IPS DF 6.9 (cell line): ENCODE measurements at regions not wholly inside any gene's neighbourhood (a gene's known extent, or its start where the extent isn't known, plus 50 kb on each side); places are given as distances from the start of the nearest gene placed in this dataset.

Source experiments
- DNase-seq: peaks from one replicate; pipeline ENCODE4 v3.0.0-alpha.2; 2013; ENCODE audit warnings: low read depth, low spot score
- H3K27ac ChIP-seq: one replicate; pipeline ENCODE4 v1.5.1; 2013; ENCODE audit warnings: low read length, control low read depth
- H3K27me3 ChIP-seq: 2 replicates; pipeline ENCODE4 v1.6.1; 2013; ENCODE audit warnings: mild to moderate bottlenecking, low read length; ENCODE audit not compliant: control insufficient read depth, insufficient read depth
- H3K36me3 ChIP-seq: 2 replicates; pipeline ENCODE4 v1.6.1; 2013; ENCODE audit warnings: low read length; ENCODE audit not compliant: control insufficient read depth, insufficient read depth
- H3K4me1 ChIP-seq: 2 replicates; pipeline ENCODE4 v1.6.1; 2013; ENCODE audit warnings: low read length; ENCODE audit not compliant: control insufficient read depth, insufficient read depth
- H3K4me3 ChIP-seq: 2 replicates; pipeline ENCODE4 v1.5.1; 2013; ENCODE audit warnings: mild to moderate bottlenecking, low read length
- H3K9me3 ChIP-seq: 2 replicates; pipeline ENCODE4 v1.6.1; 2013; ENCODE audit warnings: low read length, inconsistent platforms; ENCODE audit not compliant: control insufficient read depth, insufficient read depth
- WGBS: extraction: QIAGEN DNeasy Blood & Tissue Kit; methylation state at CpG from one replicate; pipeline ENCODE4 v1.1.7; 2013; ENCODE audit warnings: mixed read lengths, missing lambda C conversion rate; ENCODE audit not compliant: insufficient read length, insufficient coverage; 5-methylcytosine and 5-hydroxymethylcytosine counted together

- WGBS, result no CpG with 5 or more reads among the region's 2 CpGs
- Histone ChIP-seq H3K4me3 (no peak overlapping the region), H3K36me3 (no peaks in the 10 kb centered on the region)
These were observed 351.0 kb downstream of the COL11A1 start for GRCh38 chr1:102757363-102757762.

GRCh38 chr1:102751111-102751510 lies 357.2 kb downstream of the COL11A1 start:
- Histone ChIP-seq H3K27ac (no peak overlapping the region), H3K9me3 (no peaks in the 10 kb centered on the region), H3K4me3 (no peak overlapping the region), H3K27me3 (no peaks in the 10 kb centered on the region), H3K4me1 (no peaks in the 10 kb centered on the region), H3K36me3 (no peaks in the 10 kb centered on the region)
- no peak for DNase-seq
- WGBS, result no CpG with 5 or more reads among the region's 2 CpGs

More at GRCh38 chr1:102757363-102757762, 351.0 kb downstream of the COL11A1 start:
- Histone ChIP-seq H3K4me1 (no peaks in the 10 kb centered on the region), H3K27me3 (no peaks in the 10 kb centered on the region), H3K27ac (no peak overlapping the region), H3K9me3 (no peaks in the 10 kb centered on the region)
- no peak for DNase-seq

- H3K4me1 ChIP-seq, result no peaks in the 10 kb centered on the region
- no peaks in the 10 kb centered on the region for H3K27me3 ChIP-seq
- no peaks in the 10 kb centered on the region for H3K36me3 ChIP-seq
- no peak for DNase-seq
- no peaks in the 10 kb centered on the region; the same call in 1 of the 2 replicates for H3K9me3 ChIP-seq
- WGBS, result no CpG with 5 or more reads among the region's 2 CpGs
- H3K27ac ChIP-seq, result no peak overlapping the region
- H3K4me3 ChIP-seq, result no peak overlapping the region
These were observed 365.9 kb downstream of the COL11A1 start for GRCh38 chr1:102742426-102742825.

- no peaks in the 10 kb centered on the region for H3K9me3 ChIP-seq
- no peaks in the 10 kb centered on the region for H3K27me3 ChIP-seq
- H3K36me3 ChIP-seq, result no peaks in the 10 kb centered on the region
- H3K4me3 ChIP-seq, result no peak overlapping the region
- DNase-seq, result no peak
- H3K27ac ChIP-seq, result no peak overlapping the region
- no CpG with 5 or more reads among the region's 3 CpGs for WGBS
- no peaks in the 10 kb centered on the region for H3K4me1 ChIP-seq
These were observed 374.7 kb downstream of the COL11A1 start for GRCh38 chr1:102733491-102734236.

- Histone ChIP-seq H3K27me3 (no peaks in the 10 kb centered on the region), H3K27ac (no peak overlapping the region), H3K4me1 (no peaks in the 10 kb centered on the region), H3K9me3 (no peaks in the 10 kb centered on the region; the same call in 1 of the 2 replicates), H3K4me3 (no peak overlapping the region), H3K36me3 (no peaks in the 10 kb centered on the region)
- DNase-seq, result no peak
- WGBS, result no CpG with 5 or more reads among the region's 1 CpG
These were observed 375.4 kb downstream of the COL11A1 start for GRCh38 chr1:102732927-102733326.

GRCh38 chr1:102726417-102726816 lies 381.9 kb downstream of the COL11A1 start:
- no peak overlapping the region for H3K4me3 ChIP-seq
- H3K9me3 ChIP-seq, result no peaks in the 10 kb centered on the region; the same call in 1 of the 2 replicates
- no peaks in the 10 kb centered on the region for H3K36me3 ChIP-seq
- no peaks in the 10 kb centered on the region for H3K27me3 ChIP-seq
- no peaks in the 10 kb centered on the region for H3K4me1 ChIP-seq
- 100% methylated on average over 1 of the region's 1 CpG for WGBS
- DNase-seq, result no peak
- H3K27ac ChIP-seq, result no peak overlapping the region

- H3K27ac ChIP-seq, result no peak overlapping the region
- no CpG with 5 or more reads among the region's 1 CpG for WGBS
- H3K9me3 ChIP-seq, result no peaks in the 10 kb centered on the region; the same call in 1 of the 2 replicates
These were observed 383.6 kb downstream of the COL11A1 start for GRCh38 chr1:102724741-102725140.

GRCh38 chr1:102715150-102715549 lies 393.2 kb downstream of the COL11A1 start:
- DNase-seq, result no peak
- Histone ChIP-seq H3K9me3 (no peaks in the 10 kb centered on the region), H3K36me3 (no peaks in the 10 kb centered on the region), H3K4me1 (no peaks in the 10 kb centered on the region), H3K27ac (no peak overlapping the region), H3K27me3 (no peaks in the 10 kb centered on the region), H3K4me3 (no peak overlapping the region)
- no CpG with 5 or more reads among the region's 4 CpGs for WGBS

More at GRCh38 chr1:102724741-102725140, 383.6 kb downstream of the COL11A1 start:
- Histone ChIP-seq H3K4me3 (no peak overlapping the region), H3K36me3 (no peaks in the 10 kb centered on the region), H3K27me3 (no peaks in the 10 kb centered on the region), H3K4me1 (no peaks in the 10 kb centered on the region)
- DNase-seq, result no peak

- Histone ChIP-seq H3K4me3 (no peak overlapping the region), H3K27ac (no peak overlapping the region), H3K4me1 (no peaks in the 10 kb centered on the region), H3K36me3 (no peaks in the 10 kb centered on the region), H3K9me3 (no peaks in the 10 kb centered on the region), H3K27me3 (no peaks in the 10 kb centered on the region)
- DNase-seq, result no peak
- no CpG with 5 or more reads among the region's 1 CpG for WGBS
These were observed 408.8 kb downstream of the COL11A1 start for GRCh38 chr1:102699524-102699923.

GRCh38 chr1:102693345-102693744 lies 415.0 kb downstream of the COL11A1 start:
- H3K4me3 ChIP-seq, result no peak overlapping the region
- H3K36me3 ChIP-seq, result no peaks in the 10 kb centered on the region
- H3K9me3 ChIP-seq, result no peaks in the 10 kb centered on the region
- no peak for DNase-seq
- H3K27ac ChIP-seq, result no peak overlapping the region
- no peaks in the 10 kb centered on the region for H3K4me1 ChIP-seq
- no CpG with 5 or more reads among the region's 1 CpG for WGBS
- no peaks in the 10 kb centered on the region for H3K27me3 ChIP-seq

GRCh38 chr1:102691592-102692090 lies 416.7 kb downstream of the COL11A1 start:
- no CpG with 5 or more reads among the region's 1 CpG for WGBS
- Histone ChIP-seq H3K36me3 (no peaks in the 10 kb centered on the region), H3K9me3 (no peaks in the 10 kb centered on the region), H3K27ac (no peak overlapping the region), H3K27me3 (no peaks in the 10 kb centered on the region), H3K4me1 (no peaks in the 10 kb centered on the region), H3K4me3 (no peak overlapping the region)
- no peak for DNase-seq
